ENCODE measurements at regions not wholly inside any gene's neighbourhood (a gene's known extent, or its start where the extent isn't known, plus 50 kb on each side); places are given as distances from the start of the nearest gene placed in this dataset.

GRCh38 chr5:159836691-159837090, 79.6 kb upstream of the ADRA1B start:
- Histone ChIP-seq H2AFZ (ENCODE audit: low read depth) (no peak overlapping the region), H4K20me1 (ENCODE audit: insufficient read depth) (no peaks in the 10 kb centered on the region), H3K27ac (no peak overlapping the region), H3K79me2 (ENCODE audit: insufficient read depth, low read depth) (no peaks in the 10 kb centered on the region), H3K27me3 (ENCODE audit: insufficient read depth, low read depth) (no peaks in the 10 kb centered on the region), H3K9ac (no peak overlapping the region), H3K4me3 (IDR thresholded peaks at IDR 0.05; ENCODE audit: insufficient read depth, low read depth, low read length) (no peak overlapping the region), H3K36me3 (ENCODE audit: insufficient read depth) (no peaks in the 10 kb centered on the region), H3K4me2 (no peak overlapping the region), H3K4me1 (ENCODE audit: low read depth, poor library complexity, severe bottlenecking) (no peaks in the 10 kb centered on the region)
- TF ChIP-seq CTCF (conservative IDR thresholded peaks at IDR 0.05; ENCODE audit: low read depth, low read length), result no peak

GRCh38 chr5:159837860-159838259, 78.4 kb upstream of the ADRA1B start:
- Histone ChIP-seq H3K27me3 (ENCODE audit: insufficient read depth, low read depth) (no peaks in the 10 kb centered on the region), H2AFZ (ENCODE audit: low read depth) (no peak overlapping the region), H3K36me3 (ENCODE audit: insufficient read depth) (no peaks in the 10 kb centered on the region), H4K20me1 (ENCODE audit: insufficient read depth) (no peaks in the 10 kb centered on the region), H3K9ac (no peak overlapping the region), H3K4me3 (IDR thresholded peaks at IDR 0.05; ENCODE audit: insufficient read depth, low read depth, low read length) (no peak overlapping the region), H3K27ac (no peak overlapping the region), H3K79me2 (ENCODE audit: insufficient read depth, low read depth) (no peaks in the 10 kb centered on the region), H3K4me2 (no peak overlapping the region), H3K4me1 (ENCODE audit: low read depth, poor library complexity, severe bottlenecking) (no peaks in the 10 kb centered on the region)
- TF ChIP-seq CTCF (conservative IDR thresholded peaks at IDR 0.05; ENCODE audit: low read depth, low read length), result no peak

GRCh38 chr5:159838551-159839222, 77.6 kb upstream of the ADRA1B start:
- H3K36me3 ChIP-seq (ENCODE audit: insufficient read depth), result no peaks in the 10 kb centered on the region
- no peak overlapping the region for H3K4me3 ChIP-seq (IDR thresholded peaks at IDR 0.05; ENCODE audit: insufficient read depth, low read depth, low read length)
- no peak overlapping the region for H3K27ac ChIP-seq
- no peak for TF ChIP-seq CTCF (conservative IDR thresholded peaks at IDR 0.05; ENCODE audit: low read depth, low read length)
- no peaks in the 10 kb centered on the region for H4K20me1 ChIP-seq (ENCODE audit: insufficient read depth)
- no peaks in the 10 kb centered on the region for H3K27me3 ChIP-seq (ENCODE audit: insufficient read depth, low read depth)
- H3K9ac ChIP-seq, result no peak overlapping the region
- no peaks in the 10 kb centered on the region for H3K4me1 ChIP-seq (ENCODE audit: low read depth, poor library complexity, severe bottlenecking)
- no peaks in the 10 kb centered on the region for H3K79me2 ChIP-seq (ENCODE audit: insufficient read depth, low read depth)
- no peak overlapping the region for H2AFZ ChIP-seq (ENCODE audit: low read depth)
- H3K4me2 ChIP-seq, result no peak overlapping the region

- no peak for TF ChIP-seq CTCF (conservative IDR thresholded peaks at IDR 0.05; ENCODE audit: low read depth, low read length)
- no peaks in the 10 kb centered on the region for H4K20me1 ChIP-seq (ENCODE audit: insufficient read depth)
- no peak overlapping the region for H2AFZ ChIP-seq (ENCODE audit: low read depth)
- no peaks in the 10 kb centered on the region for H3K79me2 ChIP-seq (ENCODE audit: insufficient read depth, low read depth)
- H3K27ac ChIP-seq, result no peak overlapping the region
- no peaks in the 10 kb centered on the region for H3K27me3 ChIP-seq (ENCODE audit: insufficient read depth, low read depth)
- H3K4me1 ChIP-seq (ENCODE audit: low read depth, poor library complexity, severe bottlenecking), result no peaks in the 10 kb centered on the region
- H3K9ac ChIP-seq, result no peak overlapping the region
- H3K4me3 ChIP-seq (IDR thresholded peaks at IDR 0.05; ENCODE audit: insufficient read depth, low read depth, low read length), result no peak overlapping the region
- H3K36me3 ChIP-seq (ENCODE audit: insufficient read depth), result no peaks in the 10 kb centered on the region
- no peak overlapping the region for H3K4me2 ChIP-seq
Measured at GRCh38 chr5:159844267-159845121, 71.8 kb upstream of the ADRA1B start.

Data from KMS-11 (cell line).